Prostate gland (tissue), 2 donors: ENCODE measurements at regions not wholly inside any gene's neighbourhood (a gene's known extent, or its start where the extent isn't known, plus 50 kb on each side); places are given as distances from the start of the nearest gene placed in this dataset.
A peak's percentile ranks its signal among the peaks of the same experiment; 100 is the strongest.

ENCODE experiments used
- DNase-seq: peaks from one replicate; pipeline ENCODE4 v3.0.0-alpha.2; 2019; ENCODE audit warnings: low spot score
- H3K27ac ChIP-seq, 2 donors: fragments of 200-600 bp; sonication (generic); 2 replicates each; pipeline ENCODE4 v1.5.1; 2017 to 2019
- H3K27me3 ChIP-seq: fragments of 200-600 bp; sonication (generic); replicated peaks from 2 replicates; pipeline ENCODE4 v1.5.1; 2019; ENCODE audit not compliant: insufficient read depth
- H3K36me3 ChIP-seq, 2 donors: fragments of 200-600 bp; sonication (generic); 1 replicate in 1 of 2; 2 replicates in 1 of 2; pipeline versions ENCODE4 v1.5.1 to v1.8.1; 2017 to 2019
- H3K4me1 ChIP-seq: fragments of 200-600 bp; sonication (generic); replicated peaks from 2 replicates; pipeline ENCODE4 v1.5.1; 2019
- H3K4me3 ChIP-seq, 2 donors: fragments of 200-600 bp; sonication (generic); 2 replicates each; pipeline ENCODE4 v1.5.1; 2017 to 2019
- H3K9me3 ChIP-seq: fragments of 200-600 bp; sonication (generic); 2 replicates; pipeline ENCODE4 v1.5.1; 2017
- POLR2A ChIP-seq: fragments of 450-650 bp; IDR thresholded peaks from one replicate; pipeline ENCODE4 v1.6.1; 2016; ENCODE audit warnings: antibody characterized with exemption, mild to moderate bottlenecking
- POLR2AphosphoS5 ChIP-seq: sonication (generic); formaldehyde crosslinking; IDR thresholded peaks from one replicate; pipeline ENCODE4 v1.6.1; 2017; ENCODE audit warnings: antibody characterized with exemption
- WGBS: methylation state at CpG from one replicate; pipeline ENCODE4 v1.1.5; 2018; 5-methylcytosine and 5-hydroxymethylcytosine counted together
- intact Hi-C: fragments of 100-400 bp; cut with DNase I; formaldehyde crosslinking; loops from one replicate; pipeline ENCODE4 v1.14.2; 2022
- TF ChIP-seq, protein P1 (sequence below), 4 experiments: fragments of 200-600 bp in 2 of 4; fragments of 450-650 bp in 2 of 4; sonication (generic) in 2 of 4; IDR thresholded peaks; 1 replicate in 3 of 4; 2 replicates in 1 of 4; pipeline ENCODE4 v1.5.1; 2016 to 2019; ENCODE audit warnings: antibody characterized with exemption in 4 of 4, mild to moderate bottlenecking in 2 of 4, moderate library complexity in 2 of 4

GRCh38 chr20:17858450-17859001, 110.1 kb downstream of the SNX5 start:
- Histone ChIP-seq H3K27ac (no peak overlapping the region), H3K4me3 (no peak overlapping the region), H3K9me3 (no peaks in the 10 kb centered on the region), H3K4me1 (peaks cover 4% of the 10 kb centered on the region), H3K36me3 (no peaks in the 10 kb centered on the region), H3K27me3 (no peaks in the 10 kb centered on the region)
- intact Hi-C loops = no loop called here
- WGBS = 85% methylated on average over 13 of the region's 13 CpGs
- TF ChIP-seq POLR2AphosphoS5 = no peak
- DNase-seq = no peak

- H3K27ac ChIP-seq = peak overlapping the region in 1 of 2 donors; percentile 78
- no peaks in the 10 kb centered on the region for H3K9me3 ChIP-seq
- WGBS = 88% methylated on average over 4 of the region's 4 CpGs
- intact Hi-C loops = no loop called here
- peaks cover 4% of the 10 kb centered on the region for H3K4me1 ChIP-seq
- H3K4me3 ChIP-seq = no peak overlapping the region
- TF ChIP-seq POLR2AphosphoS5 (no peak), POLR2A (no peak)
- TF ChIP-seq, protein P1, sequence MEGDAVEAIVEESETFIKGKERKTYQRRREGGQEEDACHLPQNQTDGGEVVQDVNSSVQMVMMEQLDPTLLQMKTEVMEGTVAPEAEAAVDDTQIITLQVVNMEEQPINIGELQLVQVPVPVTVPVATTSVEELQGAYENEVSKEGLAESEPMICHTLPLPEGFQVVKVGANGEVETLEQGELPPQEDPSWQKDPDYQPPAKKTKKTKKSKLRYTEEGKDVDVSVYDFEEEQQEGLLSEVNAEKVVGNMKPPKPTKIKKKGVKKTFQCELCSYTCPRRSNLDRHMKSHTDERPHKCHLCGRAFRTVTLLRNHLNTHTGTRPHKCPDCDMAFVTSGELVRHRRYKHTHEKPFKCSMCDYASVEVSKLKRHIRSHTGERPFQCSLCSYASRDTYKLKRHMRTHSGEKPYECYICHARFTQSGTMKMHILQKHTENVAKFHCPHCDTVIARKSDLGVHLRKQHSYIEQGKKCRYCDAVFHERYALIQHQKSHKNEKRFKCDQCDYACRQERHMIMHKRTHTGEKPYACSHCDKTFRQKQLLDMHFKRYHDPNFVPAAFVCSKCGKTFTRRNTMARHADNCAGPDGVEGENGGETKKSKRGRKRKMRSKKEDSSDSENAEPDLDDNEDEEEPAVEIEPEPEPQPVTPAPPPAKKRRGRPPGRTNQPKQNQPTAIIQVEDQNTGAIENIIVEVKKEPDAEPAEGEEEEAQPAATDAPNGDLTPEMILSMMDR (IDR thresholded peaks at IDR 0.05) = no peak
- H3K36me3 ChIP-seq = no peaks in the 10 kb centered on the region
- no peak for DNase-seq
- no peaks in the 10 kb centered on the region for H3K27me3 ChIP-seq
Measured at GRCh38 chr20:17857639-17858449, 110.8 kb downstream of the SNX5 start.

GRCh38 chr20:17856837-17857605, 111.6 kb downstream of the SNX5 start:
- intact Hi-C loops = no loop called here
- H3K9me3 ChIP-seq = no peaks in the 10 kb centered on the region

GRCh38 chr20:17856024-17856564, 112.5 kb downstream of the SNX5 start:
- Histone ChIP-seq H3K4me1 (peaks cover 4% of the 10 kb centered on the region), H3K36me3 (no peaks in the 10 kb centered on the region), H3K27ac (peak overlapping the region; percentile 71 to 79), H3K9me3 (no peaks in the 10 kb centered on the region), H3K4me3 (no peak overlapping the region), H3K27me3 (no peaks in the 10 kb centered on the region)
- intact Hi-C loops = no loop called here
- WGBS = 12% methylated on average over 3 of the region's 3 CpGs
- DNase-seq = peak; percentile 86
- no peak for TF ChIP-seq POLR2A
- TF ChIP-seq, protein P1 (IDR thresholded peaks at IDR 0.05) = peak in 1 of 4 experiments; percentile 11
- TF ChIP-seq POLR2AphosphoS5 = peak; percentile 90

More at GRCh38 chr20:17856837-17857605, 111.6 kb downstream of the SNX5 start:
- Histone ChIP-seq H3K36me3 (no peaks in the 10 kb centered on the region), H3K27me3 (no peaks in the 10 kb centered on the region), H3K4me1 (peaks cover 4% of the 10 kb centered on the region), H3K4me3 (no peak overlapping the region), H3K27ac (peak overlapping the region; percentile 71 to 78)
- TF ChIP-seq, protein P1 (IDR thresholded peaks at IDR 0.05) = no peak
- no peak for TF ChIP-seq POLR2A
- TF ChIP-seq POLR2AphosphoS5 = no peak
- 93% methylated on average over 5 of the region's 5 CpGs for WGBS
- DNase-seq = no peak

DNA sequence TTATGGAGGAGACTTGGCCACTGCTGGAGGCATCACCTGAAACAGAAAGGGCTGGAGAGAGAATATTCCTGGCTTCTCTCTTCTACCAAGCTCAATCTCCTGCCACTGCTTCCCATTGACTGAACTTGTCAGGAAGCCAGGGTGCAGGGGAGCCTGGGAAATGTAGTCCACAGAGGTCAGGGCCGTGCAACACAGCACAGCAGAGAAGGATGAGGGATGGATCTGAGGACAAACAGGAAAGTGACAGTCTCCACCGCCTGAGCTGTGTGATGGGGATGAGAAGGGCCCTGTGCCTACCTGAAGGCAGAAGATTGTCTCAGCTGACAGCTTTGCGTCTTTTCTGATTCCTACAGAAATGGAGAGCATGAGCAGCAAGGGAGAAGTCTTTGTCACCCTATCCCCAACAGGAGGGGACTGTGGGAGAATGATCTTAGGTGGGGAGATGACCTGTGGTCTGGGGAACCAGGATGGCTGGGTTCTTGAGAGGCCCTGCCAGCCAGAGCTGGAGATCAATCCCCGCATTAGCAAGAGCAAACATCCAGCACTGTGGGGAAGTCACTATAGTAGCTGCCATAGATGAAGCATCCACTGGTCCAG, 114.2 kb downstream of the SNX5 start:
- Histone ChIP-seq H3K4me3 (no peak overlapping the region), H3K27me3 (no peaks in the 10 kb centered on the region), H3K4me1 (peaks cover under 1% of the 10 kb centered on the region), H3K36me3 (no peaks in the 10 kb centered on the region), H3K27ac (no peak overlapping the region), H3K9me3 (no peaks in the 10 kb centered on the region)
- WGBS = 70% methylated on average over 4 of the region's 4 CpGs
- peak; percentile 39 for TF ChIP-seq POLR2AphosphoS5
- no peak for TF ChIP-seq POLR2A
- TF ChIP-seq, protein P1 (IDR thresholded peaks at IDR 0.05) = no peak
- intact Hi-C loops = no loop called here
- DNase-seq = peak; percentile 42
